Neural cell (in vitro differentiated cells): ENCODE measurements at regions not wholly inside any gene's neighbourhood (a gene's known extent, or its start where the extent isn't known, plus 50 kb on each side); places are given as distances from the start of the nearest gene placed in this dataset.
A peak's percentile ranks its signal among the peaks of the same experiment; 100 is the strongest.
"Not testable (repeated sequence)": the region's sequence is repeated elsewhere in the genome, so short reads cannot be mapped to it uniquely, and the experiment has no call there.

Source experiments
- H2AFZ ChIP-seq: fragments of 200-600, 300-800 bp; sonication (generic), shearing (Covaris generic); 2 replicates; pipeline ENCODE4 v1.6.0; 2014; ENCODE audit warnings: low read depth, mild to moderate bottlenecking, antibody characterized with exemption, low read length, moderate library complexity
- H3F3A ChIP-seq: fragments of 200-600 bp; shearing (Covaris generic); 2 replicates; pipeline ENCODE4 v1.6.1; 2016; ENCODE audit warnings: mild to moderate bottlenecking, moderate library complexity, mixed read lengths, antibody characterized with exemption, low read length; ENCODE audit not compliant: insufficient read depth, poor library complexity, severe bottlenecking
- H3K27ac ChIP-seq: fragments of 200-600, 300-800 bp; sonication (generic), shearing (Covaris generic); 2 replicates; pipeline ENCODE4 v1.5.1; 2014; ENCODE audit warnings: mild to moderate bottlenecking, low read length, moderate library complexity
- H3K27me3 ChIP-seq: fragments of 300-800, 200-600 bp; sonication (generic), shearing (Covaris generic); 2 replicates; pipeline ENCODE4 v1.6.0; 2014; ENCODE audit warnings: mild to moderate bottlenecking, low read depth, low read length, moderate library complexity; ENCODE audit not compliant: insufficient read depth
- H3K36me3 ChIP-seq: fragments of 300-800, 200-600 bp; sonication (generic), shearing (Covaris generic); 2 replicates; pipeline ENCODE4 v1.5.1; 2014; ENCODE audit warnings: mild to moderate bottlenecking, antibody characterized with exemption, low read length, moderate library complexity; ENCODE audit not compliant: insufficient read depth
- H3K4me2 ChIP-seq: fragments of 300-800, 200-600 bp; sonication (generic), shearing (Covaris generic); 2 replicates; pipeline ENCODE4 v1.6.0; 2014; ENCODE audit warnings: mild to moderate bottlenecking, low read length
- H3K4me3 ChIP-seq: fragments of 300-800, 200-600 bp; sonication (generic), shearing (Covaris generic); 2 replicates; pipeline ENCODE4 v1.5.1; 2014; ENCODE audit warnings: mild to moderate bottlenecking, low read length, moderate library complexity
- H3K79me2 ChIP-seq: fragments of 200-600 bp; shearing (Covaris generic); replicated peaks from 2 replicates; pipeline ENCODE4 v1.6.0; 2014; ENCODE audit warnings: mild to moderate bottlenecking, low read length, moderate library complexity; ENCODE audit not compliant: insufficient read depth
- H3K9ac ChIP-seq: fragments of 300-800, 200-600 bp; sonication (generic), shearing (Covaris generic); 2 replicates; pipeline ENCODE4 v1.6.1; 2016; ENCODE audit warnings: mild to moderate bottlenecking, low read length, mixed read lengths
- H3K9me2 ChIP-seq: fragments of 200-600 bp; shearing (Covaris generic); 2 replicates; pipeline ENCODE4 v1.6.1; 2016; ENCODE audit warnings: mild to moderate bottlenecking, low read length, mixed read lengths; ENCODE audit not compliant: insufficient read depth
- H3K9me3 ChIP-seq: fragments of 200-600, 300-800 bp; sonication (generic), shearing (Covaris generic); 2 replicates; pipeline ENCODE4 v1.6.1; 2016; ENCODE audit warnings: mild to moderate bottlenecking, mixed run types, low read length, moderate library complexity, mixed read lengths
- H4K20me1 ChIP-seq: fragments of 200-600 bp; shearing (Covaris generic); 2 replicates; pipeline ENCODE4 v1.6.1; 2016; ENCODE audit warnings: mild to moderate bottlenecking, mixed run types; ENCODE audit not compliant: insufficient read depth
- EZH2 ChIP-seq: fragments of 200-600, 300-800 bp; shearing (Covaris generic), sonication (generic); IDR thresholded peaks from 2 replicates; pipeline ENCODE4 v1.6.1; 2014; ENCODE audit warnings: antibody characterized with exemption, low read length, borderline replicate concordance, mild to moderate bottlenecking; ENCODE audit not compliant: insufficient read depth, poor library complexity, severe bottlenecking
- MXI1 ChIP-seq: fragments of 450-650 bp; conservative IDR thresholded peaks from 2 replicates; pipeline ENCODE4 v1.6.1; 2014; ENCODE audit warnings: antibody characterized with exemption, mild to moderate bottlenecking; ENCODE audit not compliant: poor library complexity, severe bottlenecking
- POLR2AphosphoS5 ChIP-seq: IDR thresholded peaks from 2 replicates; pipeline ENCODE4 v1.6.1; 2012
- RAD21 ChIP-seq: fragments of 450-650 bp; conservative IDR thresholded peaks from 2 replicates; pipeline ENCODE4 v1.6.1; 2014; ENCODE audit warnings: antibody characterized with exemption, mild to moderate bottlenecking, moderate library complexity
- SMC3 ChIP-seq: fragments of 450-650 bp; conservative IDR thresholded peaks from 2 replicates; pipeline ENCODE4 v1.6.1; 2014; ENCODE audit warnings: antibody characterized with exemption, mild to moderate bottlenecking, moderate library complexity; ENCODE audit not compliant: poor library complexity
- TF ChIP-seq, protein P1 (sequence below): IDR thresholded peaks from 2 replicates; pipeline ENCODE4 v1.6.1; 2012; ENCODE audit warnings: borderline replicate concordance
- TF ChIP-seq, protein P2 (sequence below): fragments of 450-650 bp; IDR thresholded peaks from 2 replicates; pipeline ENCODE4 v1.5.1; 2014; ENCODE audit warnings: antibody characterized with exemption, mild to moderate bottlenecking, moderate library complexity; ENCODE audit not compliant: poor library complexity, severe bottlenecking

DNA sequence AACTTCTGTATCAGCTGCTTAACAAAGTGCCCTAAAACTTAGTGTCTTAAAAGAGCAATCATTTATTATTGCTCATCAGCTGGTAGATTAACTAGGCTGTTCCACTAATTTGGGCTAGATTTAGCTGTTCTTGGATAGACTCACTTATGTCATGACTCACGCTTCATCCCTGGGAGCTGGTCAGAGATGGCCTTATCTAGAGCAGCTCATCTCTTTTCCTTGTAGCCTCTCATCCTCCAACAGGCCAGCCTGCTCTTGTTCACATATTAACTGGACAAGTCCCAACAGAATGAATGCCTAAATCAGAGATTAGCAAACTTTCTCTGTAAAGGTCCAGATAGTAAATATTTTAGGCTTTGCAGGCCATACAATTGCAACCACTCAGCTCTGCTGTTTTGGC, 66.9 kb upstream of the PLAAT1 start (continued):
- no peak for TF ChIP-seq EZH2

DNA sequence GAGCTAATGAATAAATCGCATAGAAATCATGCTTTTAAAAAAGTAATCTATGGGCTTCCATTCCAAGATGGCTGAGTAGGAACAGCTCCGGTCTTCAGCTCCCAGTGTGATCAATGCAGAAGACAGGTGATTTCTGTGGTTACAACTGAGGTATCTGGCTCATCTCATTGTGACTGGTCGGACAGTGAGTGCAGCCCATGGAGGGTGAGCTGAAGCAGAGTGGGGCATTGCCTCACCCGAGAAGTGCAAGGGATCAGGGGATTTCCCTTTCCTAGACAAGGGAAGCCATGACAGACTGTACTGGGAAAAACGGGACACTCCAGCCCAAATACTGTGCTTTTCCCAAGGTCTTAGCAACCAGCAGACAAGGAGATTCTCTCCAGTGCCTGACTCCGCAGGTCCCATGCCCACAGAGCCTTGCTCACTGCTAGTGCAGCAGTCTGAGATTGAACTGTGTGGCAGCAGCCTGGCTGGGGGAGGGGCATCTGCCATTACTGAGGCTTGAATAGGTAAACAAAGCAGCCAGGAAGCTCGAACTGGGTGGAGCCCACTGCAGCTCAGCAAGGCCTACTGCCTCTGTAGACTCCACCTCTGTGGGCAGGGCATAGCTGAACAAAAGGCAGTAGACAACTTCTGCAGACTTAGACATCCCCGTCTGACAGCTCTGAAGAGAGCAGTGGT, 61.5 kb upstream of the PLAAT1 start:
- H3K27me3 ChIP-seq, H3K79me2 ChIP-seq, H3K4me3 ChIP-seq, H3K4me2 ChIP-seq, H3K9me2 ChIP-seq, H3K27ac ChIP-seq, H3F3A ChIP-seq, H3K9ac ChIP-seq, H2AFZ ChIP-seq, H3K36me3 ChIP-seq, H3K9me3 ChIP-seq, H4K20me1 ChIP-seq: not testable (repeated sequence)

DNA sequence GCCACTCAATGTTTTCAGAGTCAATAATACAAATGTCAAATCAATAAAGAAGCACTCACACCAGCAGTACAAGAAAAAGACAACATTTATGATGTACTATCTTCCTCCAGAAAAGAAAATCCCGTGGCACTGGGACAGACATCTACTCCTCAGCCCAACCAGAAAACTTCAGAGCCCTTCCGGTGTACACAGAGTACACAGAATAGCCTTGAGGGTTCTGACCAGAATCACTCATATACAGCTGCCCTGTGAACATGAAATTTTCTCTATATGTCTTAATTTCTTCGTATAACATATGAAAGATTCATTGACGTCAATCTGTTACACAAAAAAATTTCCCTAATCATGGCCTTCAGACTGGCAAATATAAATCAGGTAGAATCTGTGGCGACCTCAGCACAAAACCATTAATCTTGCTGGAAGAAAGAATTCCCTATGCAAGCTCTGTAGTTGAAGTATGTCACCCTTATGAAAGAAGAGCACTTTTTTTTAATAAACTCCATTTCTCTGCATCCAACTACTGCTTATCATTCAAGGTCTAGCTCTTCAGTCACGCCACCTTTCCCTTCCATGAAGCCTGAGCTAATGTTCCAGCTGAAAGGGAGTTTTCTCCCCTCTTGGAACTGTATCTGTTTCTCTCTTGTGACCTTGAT, 53.8 kb upstream of the PLAAT1 start:
- Histone ChIP-seq H3K4me2 (no peak overlapping the region), H3K4me3 (no peak overlapping the region), H3K9me2 (no peaks in the 10 kb centered on the region), H3K9ac (no peak overlapping the region), H3K9me3 (no peaks in the 10 kb centered on the region), H3K27ac (no peak overlapping the region), H3F3A (no peaks in the 10 kb centered on the region), H3K79me2 (no peaks in the 10 kb centered on the region), H4K20me1 (no peaks in the 10 kb centered on the region), H2AFZ (no peak overlapping the region), H3K27me3 (no peaks in the 10 kb centered on the region), H3K36me3 (no peaks in the 10 kb centered on the region)
- TF ChIP-seq POLR2AphosphoS5 (no peak), MXI1 (no peak), EZH2 (no peak)
- TF ChIP-seq, protein P1, sequence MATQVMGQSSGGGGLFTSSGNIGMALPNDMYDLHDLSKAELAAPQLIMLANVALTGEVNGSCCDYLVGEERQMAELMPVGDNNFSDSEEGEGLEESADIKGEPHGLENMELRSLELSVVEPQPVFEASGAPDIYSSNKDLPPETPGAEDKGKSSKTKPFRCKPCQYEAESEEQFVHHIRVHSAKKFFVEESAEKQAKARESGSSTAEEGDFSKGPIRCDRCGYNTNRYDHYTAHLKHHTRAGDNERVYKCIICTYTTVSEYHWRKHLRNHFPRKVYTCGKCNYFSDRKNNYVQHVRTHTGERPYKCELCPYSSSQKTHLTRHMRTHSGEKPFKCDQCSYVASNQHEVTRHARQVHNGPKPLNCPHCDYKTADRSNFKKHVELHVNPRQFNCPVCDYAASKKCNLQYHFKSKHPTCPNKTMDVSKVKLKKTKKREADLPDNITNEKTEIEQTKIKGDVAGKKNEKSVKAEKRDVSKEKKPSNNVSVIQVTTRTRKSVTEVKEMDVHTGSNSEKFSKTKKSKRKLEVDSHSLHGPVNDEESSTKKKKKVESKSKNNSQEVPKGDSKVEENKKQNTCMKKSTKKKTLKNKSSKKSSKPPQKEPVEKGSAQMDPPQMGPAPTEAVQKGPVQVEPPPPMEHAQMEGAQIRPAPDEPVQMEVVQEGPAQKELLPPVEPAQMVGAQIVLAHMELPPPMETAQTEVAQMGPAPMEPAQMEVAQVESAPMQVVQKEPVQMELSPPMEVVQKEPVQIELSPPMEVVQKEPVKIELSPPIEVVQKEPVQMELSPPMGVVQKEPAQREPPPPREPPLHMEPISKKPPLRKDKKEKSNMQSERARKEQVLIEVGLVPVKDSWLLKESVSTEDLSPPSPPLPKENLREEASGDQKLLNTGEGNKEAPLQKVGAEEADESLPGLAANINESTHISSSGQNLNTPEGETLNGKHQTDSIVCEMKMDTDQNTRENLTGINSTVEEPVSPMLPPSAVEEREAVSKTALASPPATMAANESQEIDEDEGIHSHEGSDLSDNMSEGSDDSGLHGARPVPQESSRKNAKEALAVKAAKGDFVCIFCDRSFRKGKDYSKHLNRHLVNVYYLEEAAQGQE = no peak

DNA sequence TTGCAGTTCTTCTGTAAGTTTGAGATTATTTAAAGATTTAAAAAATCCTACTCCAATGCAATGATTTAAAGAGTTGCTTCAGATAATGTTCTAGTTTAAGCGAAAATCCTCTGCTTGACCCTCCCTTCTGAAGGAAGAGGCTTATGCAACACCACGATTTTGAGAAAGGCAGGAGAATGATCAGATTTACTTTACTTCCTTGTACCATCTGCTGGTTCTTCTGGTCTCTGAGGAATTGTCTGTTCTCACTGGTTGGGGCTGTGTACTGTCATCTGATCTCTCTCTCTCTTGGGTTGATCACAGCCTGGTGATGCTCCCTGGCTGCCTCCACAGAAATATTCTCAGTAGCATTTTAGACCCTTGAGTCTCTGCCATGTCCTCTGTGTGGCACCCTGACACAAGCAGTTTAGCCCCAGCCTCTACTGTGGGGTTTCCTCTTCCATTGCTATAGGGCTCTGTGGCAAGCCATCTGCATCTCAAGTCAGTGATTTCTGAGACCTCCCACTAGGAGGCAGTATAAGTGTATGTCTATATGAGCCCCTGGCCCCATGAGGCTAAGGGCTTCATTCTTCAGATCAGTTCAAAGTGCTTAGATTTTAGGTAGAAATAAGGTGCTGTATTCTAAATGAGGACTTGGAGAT, 50.8 kb upstream of the PLAAT1 start:
- Histone ChIP-seq H3K4me2 (no peak overlapping the region), H4K20me1 (no peaks in the 10 kb centered on the region), H3K9me2 (no peaks in the 10 kb centered on the region), H3K9ac (no peak overlapping the region), H3F3A (no peaks in the 10 kb centered on the region), H3K79me2 (no peaks in the 10 kb centered on the region), H3K27ac (no peak overlapping the region), H3K27me3 (no peaks in the 10 kb centered on the region), H3K36me3 (no peaks in the 10 kb centered on the region), H3K4me3 (no peak overlapping the region), H2AFZ (no peak overlapping the region), H3K9me3 (no peaks in the 10 kb centered on the region)
- TF ChIP-seq MXI1 = no peak
- TF ChIP-seq SMC3 = peak; percentile 55
- TF ChIP-seq, protein P2, sequence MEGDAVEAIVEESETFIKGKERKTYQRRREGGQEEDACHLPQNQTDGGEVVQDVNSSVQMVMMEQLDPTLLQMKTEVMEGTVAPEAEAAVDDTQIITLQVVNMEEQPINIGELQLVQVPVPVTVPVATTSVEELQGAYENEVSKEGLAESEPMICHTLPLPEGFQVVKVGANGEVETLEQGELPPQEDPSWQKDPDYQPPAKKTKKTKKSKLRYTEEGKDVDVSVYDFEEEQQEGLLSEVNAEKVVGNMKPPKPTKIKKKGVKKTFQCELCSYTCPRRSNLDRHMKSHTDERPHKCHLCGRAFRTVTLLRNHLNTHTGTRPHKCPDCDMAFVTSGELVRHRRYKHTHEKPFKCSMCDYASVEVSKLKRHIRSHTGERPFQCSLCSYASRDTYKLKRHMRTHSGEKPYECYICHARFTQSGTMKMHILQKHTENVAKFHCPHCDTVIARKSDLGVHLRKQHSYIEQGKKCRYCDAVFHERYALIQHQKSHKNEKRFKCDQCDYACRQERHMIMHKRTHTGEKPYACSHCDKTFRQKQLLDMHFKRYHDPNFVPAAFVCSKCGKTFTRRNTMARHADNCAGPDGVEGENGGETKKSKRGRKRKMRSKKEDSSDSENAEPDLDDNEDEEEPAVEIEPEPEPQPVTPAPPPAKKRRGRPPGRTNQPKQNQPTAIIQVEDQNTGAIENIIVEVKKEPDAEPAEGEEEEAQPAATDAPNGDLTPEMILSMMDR = peak; percentile 60
- TF ChIP-seq RAD21 = peak; percentile 57
